Type B pancreatic cell (in vitro differentiated cells): ENCODE measurements at regions not wholly inside any gene's neighbourhood (a gene's known extent, or its start where the extent isn't known, plus 50 kb on each side); places are given as distances from the start of the nearest gene placed in this dataset.

Source experiments
- DNase-seq: peaks from one replicate; pipeline ENCODE4 v3.0.0; 2021; ENCODE audit warnings: mixed read lengths; ENCODE audit not compliant: unreplicated experiment; ENCODE audit errors: extremely low spot score
- H3K27ac Mint-ChIP-seq: 2 replicates; pipeline ENCODE4 v1.8.0; 2021; ENCODE audit warnings: mild to moderate bottlenecking, mixed read lengths
- H3K27me3 Mint-ChIP-seq: 2 replicates; pipeline ENCODE4 v1.8.0; 2021; ENCODE audit warnings: mixed read lengths
- H3K36me3 Mint-ChIP-seq: 2 replicates; pipeline ENCODE4 v1.8.0; 2021; ENCODE audit warnings: mixed read lengths
- H3K4me1 Mint-ChIP-seq: one replicate; pipeline ENCODE4 v1.8.0; 2021; ENCODE audit warnings: mixed read lengths; ENCODE audit not compliant: unreplicated experiment
- H3K4me3 Mint-ChIP-seq: 2 replicates; pipeline ENCODE4 v1.8.0; 2021; ENCODE audit warnings: mild to moderate bottlenecking, mixed read lengths
- H3K9me3 Mint-ChIP-seq: 2 replicates; pipeline ENCODE4 v1.8.0; 2021; ENCODE audit warnings: mixed read lengths
- CTCF ChIP-seq: fragments of 200-600 bp; sonication (generic); conservative IDR thresholded peaks from 2 replicates; pipeline ENCODE4 v1.5.0; 2021; ENCODE audit warnings: antibody characterized with exemption, mild to moderate bottlenecking

GRCh38 chr5:2262620-2263019, 379.9 kb upstream of the IRX4 start:
- Mint-ChIP-seq H3K9me3 (no peaks in the 10 kb centered on the region), H3K4me1 (peaks cover 4% of the 10 kb centered on the region), H3K4me3 (no peak overlapping the region), H3K27ac (no peak overlapping the region), H3K36me3 (no peaks in the 10 kb centered on the region), H3K27me3 (peaks cover 6% of the 10 kb centered on the region)
- no peak for TF ChIP-seq CTCF
- no peak for DNase-seq

- H3K36me3 Mint-ChIP-seq = no peaks in the 10 kb centered on the region
- TF ChIP-seq CTCF = no peak
Measured at GRCh38 chr5:2261004-2261703, 378.4 kb upstream of the IRX4 start.

GRCh38 chr5:2260211-2261003, 377.7 kb upstream of the IRX4 start:
- no peak overlapping the region for H3K4me3 Mint-ChIP-seq
- H3K36me3 Mint-ChIP-seq = no peaks in the 10 kb centered on the region

More at GRCh38 chr5:2261004-2261703, 378.4 kb upstream of the IRX4 start:
- Mint-ChIP-seq H3K4me1 (no peaks in the 10 kb centered on the region), H3K4me3 (no peak overlapping the region), H3K9me3 (no peaks in the 10 kb centered on the region), H3K27me3 (peaks cover 7% of the 10 kb centered on the region), H3K27ac (no peak overlapping the region)
- DNase-seq = peak; percentile 60

GRCh38 chr5:2259494-2260107, 376.9 kb upstream of the IRX4 start:
- no peak overlapping the region for H3K27ac Mint-ChIP-seq
- TF ChIP-seq CTCF = no peak
- H3K9me3 Mint-ChIP-seq = no peaks in the 10 kb centered on the region
- peaks cover 5% of the 10 kb centered on the region for H3K4me1 Mint-ChIP-seq
- H3K36me3 Mint-ChIP-seq = no peaks in the 10 kb centered on the region
- H3K27me3 Mint-ChIP-seq = peaks cover 13% of the 10 kb centered on the region
- no peak overlapping the region for H3K4me3 Mint-ChIP-seq
- peak; percentile 39 for DNase-seq

More at GRCh38 chr5:2260211-2261003, 377.7 kb upstream of the IRX4 start:
- Mint-ChIP-seq H3K9me3 (no peaks in the 10 kb centered on the region), H3K27ac (no peak overlapping the region), H3K4me1 (no peaks in the 10 kb centered on the region), H3K27me3 (peaks cover 13% of the 10 kb centered on the region)
- TF ChIP-seq CTCF = no peak
- peak; percentile 56 for DNase-seq

GRCh38 chr5:2258861-2259260, 376.1 kb upstream of the IRX4 start:
- peaks cover 10% of the 10 kb centered on the region for H3K4me1 Mint-ChIP-seq
- H3K27me3 Mint-ChIP-seq = peaks cover 13% of the 10 kb centered on the region
- H3K27ac Mint-ChIP-seq = no peak overlapping the region
- H3K36me3 Mint-ChIP-seq = no peaks in the 10 kb centered on the region
- TF ChIP-seq CTCF = no peak
- no peaks in the 10 kb centered on the region for H3K9me3 Mint-ChIP-seq
- DNase-seq = no peak
- H3K4me3 Mint-ChIP-seq = no peak overlapping the region
